ENCODE measurements at regions not wholly inside any gene's neighbourhood (a gene's known extent, or its start where the extent isn't known, plus 50 kb on each side); places are given as distances from the start of the nearest gene placed in this dataset.
"Not testable (repeated sequence)": the region's sequence is repeated elsewhere in the genome, so short reads cannot be mapped to it uniquely, and the experiment has no call there.

DNA sequence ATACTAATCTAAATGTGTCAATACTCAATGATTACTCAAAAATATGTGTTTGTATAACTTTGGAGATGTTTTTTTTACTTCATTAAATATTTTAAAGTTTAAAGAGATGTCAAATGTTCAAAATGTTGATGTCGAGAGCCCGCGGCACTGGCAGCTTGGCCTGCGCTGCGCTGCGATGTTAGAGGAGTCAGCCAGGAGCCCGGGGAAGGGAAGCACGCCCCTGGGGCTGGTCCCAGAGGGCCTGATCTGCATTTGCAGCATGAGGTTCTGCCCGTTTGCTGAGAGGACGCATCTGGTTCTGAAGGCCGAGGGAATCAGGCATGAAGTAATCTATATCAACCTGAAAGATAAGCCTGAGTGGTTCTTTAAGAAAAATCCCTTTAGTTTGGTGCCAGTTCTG is 66.4 kb upstream of the ATP2C1 start:
- H3K9me3 Mint-ChIP-seq: no peaks in the 10 kb centered on the region
- no peaks in the 10 kb centered on the region for H3K36me3 Mint-ChIP-seq (ENCODE audit: low read depth)
- H3K27ac Mint-ChIP-seq: no peak overlapping the region
- CTCF ChIA-PET: interaction anchor here (0.7 to 2.0 kb wide), 2 partner anchors 13 to 26 kb away, joined by 3 to 4 read pairs; no protein-coding TSS in a partner anchor
- no peak for DNase-seq
- intact Hi-C loops (cut with micrococcal nuclease): no loop called here
- H3K4me1 Mint-ChIP-seq (ENCODE audit: low read depth): no peaks in the 10 kb centered on the region
- H3K27me3 Mint-ChIP-seq (ENCODE audit: low read depth): no peaks in the 10 kb centered on the region
- H3K4me3 Mint-ChIP-seq: no peak overlapping the region

DNA sequence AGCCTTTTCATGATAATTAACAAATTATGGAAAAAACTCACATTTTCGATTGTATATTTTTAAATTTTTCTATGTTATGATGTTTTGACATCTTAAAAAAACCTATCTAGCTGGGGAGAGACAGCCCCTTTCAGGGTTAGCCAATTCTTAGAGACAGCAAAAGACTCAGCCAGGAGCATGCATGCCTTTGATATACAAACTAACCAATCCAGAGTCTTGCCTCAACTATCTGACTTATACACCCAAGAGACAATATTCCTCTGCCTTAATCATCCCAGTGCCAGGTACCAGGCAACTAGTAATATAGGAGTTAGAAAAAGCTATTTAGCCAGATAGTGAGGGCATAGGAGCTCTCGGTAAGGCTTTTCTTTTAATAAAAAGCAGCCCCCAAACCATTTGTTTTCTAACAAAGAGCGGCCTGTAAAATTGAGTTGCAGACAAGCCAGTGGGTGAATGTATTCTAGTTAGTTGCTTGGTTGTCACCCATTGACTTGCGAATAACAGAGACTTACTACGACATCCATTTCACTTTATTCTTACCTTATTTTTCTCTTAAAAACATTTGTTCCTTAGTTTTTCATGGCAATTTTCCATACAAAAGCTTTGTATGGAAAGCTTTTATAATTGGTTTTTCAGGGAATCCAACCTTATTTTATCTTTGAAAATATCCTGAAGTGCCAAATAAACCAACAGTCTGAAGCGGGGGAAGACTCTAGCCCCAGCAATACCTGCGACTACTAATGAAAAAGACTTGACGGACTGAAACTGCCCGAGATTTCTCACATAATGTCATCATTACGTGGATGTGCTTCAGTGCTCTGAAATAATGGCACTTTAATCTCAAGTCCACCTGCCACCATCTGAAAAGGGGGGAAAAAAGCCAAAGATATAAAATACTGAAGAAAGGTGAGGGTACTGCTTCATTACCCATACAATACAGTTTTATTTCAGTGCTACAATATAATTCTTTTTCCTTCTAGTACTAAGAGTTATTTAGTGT is 64.6 kb upstream of the ATP2C1 start:
- CTCF ChIA-PET: interaction anchor here (0.5 to 2.0 kb wide), 3 partner anchors 11 to 957 kb away, joined by 3 to 4 read pairs (median 4); no protein-coding TSS in a partner anchor
- no peaks in the 10 kb centered on the region for H3K4me1 Mint-ChIP-seq (ENCODE audit: low read depth)
- no peaks in the 10 kb centered on the region for H3K36me3 Mint-ChIP-seq (ENCODE audit: low read depth)
- intact Hi-C loops (cut with micrococcal nuclease): no loop called here
- no peak overlapping the region for H3K4me3 Mint-ChIP-seq
- DNase-seq: no peak
- H3K9me3 Mint-ChIP-seq: no peaks in the 10 kb centered on the region
- no peak overlapping the region for H3K27ac Mint-ChIP-seq
- no peaks in the 10 kb centered on the region for H3K27me3 Mint-ChIP-seq (ENCODE audit: low read depth)

DNA sequence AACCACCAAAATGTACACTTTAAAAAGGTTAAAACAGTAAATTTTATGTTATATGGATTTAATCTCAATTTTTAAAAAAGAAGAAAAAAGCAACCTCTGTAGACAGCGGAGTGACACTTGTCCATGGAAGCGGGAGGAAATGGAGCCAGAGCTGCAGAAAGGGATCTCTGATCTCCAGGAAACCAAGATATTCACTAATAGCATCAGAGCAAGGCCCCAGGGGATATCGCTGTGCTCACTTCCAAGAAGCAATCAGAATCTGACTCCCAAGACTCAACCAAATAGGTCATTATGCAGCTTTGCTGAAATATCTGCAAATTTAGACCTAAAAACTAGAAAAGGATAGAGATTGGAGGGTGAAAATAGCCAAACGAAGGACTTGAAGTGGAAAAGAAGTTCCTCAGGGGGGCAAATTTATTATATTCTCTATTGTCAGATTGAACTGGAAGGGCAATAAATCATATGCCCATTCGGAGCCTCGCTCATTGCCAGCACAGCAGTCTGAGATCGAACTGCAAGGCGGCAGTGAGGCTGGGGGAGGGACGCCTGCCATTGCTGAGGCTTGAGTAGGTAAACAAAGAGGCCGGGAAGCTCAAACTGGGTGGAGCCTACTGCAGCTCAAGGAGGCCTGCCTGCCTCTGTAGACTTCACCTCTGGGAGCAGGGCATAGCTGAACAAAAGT is 62.0 kb upstream of the ATP2C1 start:
- CTCF ChIA-PET: interaction anchor here (1.0 kb wide), 1 partner anchor 62 kb away, joined by 3 read pairs; the partner anchor contains the start of gene ATP2C1
- no peaks in the 10 kb centered on the region for H3K27me3 Mint-ChIP-seq (ENCODE audit: low read depth)
- no peaks in the 10 kb centered on the region for H3K36me3 Mint-ChIP-seq (ENCODE audit: low read depth)
- intact Hi-C loops (cut with micrococcal nuclease): no loop called here
- no peak overlapping the region for H3K27ac Mint-ChIP-seq
- H3K4me3 Mint-ChIP-seq: no peak overlapping the region
- no peaks in the 10 kb centered on the region for H3K4me1 Mint-ChIP-seq (ENCODE audit: low read depth)
- DNase-seq: no peak
- H3K9me3 Mint-ChIP-seq: no peaks in the 10 kb centered on the region

DNA sequence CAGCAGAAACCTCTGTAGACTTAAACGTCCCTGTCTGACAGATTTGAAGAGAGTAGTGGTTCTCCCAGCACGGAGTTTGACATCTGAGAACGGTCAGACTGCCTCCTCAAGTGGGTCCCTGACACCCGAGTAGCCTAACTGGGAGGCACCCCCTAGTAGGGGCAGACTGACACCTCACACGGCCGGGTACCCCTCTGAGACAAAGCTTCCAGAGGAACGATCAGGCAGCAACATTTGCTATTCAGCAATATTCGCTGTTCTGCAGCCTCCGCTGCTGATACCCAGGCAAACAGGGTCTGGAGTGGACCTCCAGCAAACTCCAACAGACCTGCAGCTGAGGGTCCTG is 61.5 kb upstream of the ATP2C1 start:
- H3K36me3 Mint-ChIP-seq (ENCODE audit: low read depth); H3K27ac Mint-ChIP-seq; CTCF ChIA-PET; H3K4me3 Mint-ChIP-seq; DNase-seq; intact Hi-C loops (cut with micrococcal nuclease); H3K27me3 Mint-ChIP-seq (ENCODE audit: low read depth); H3K9me3 Mint-ChIP-seq; H3K4me1 Mint-ChIP-seq (ENCODE audit: low read depth): not testable (repeated sequence)

DNA sequence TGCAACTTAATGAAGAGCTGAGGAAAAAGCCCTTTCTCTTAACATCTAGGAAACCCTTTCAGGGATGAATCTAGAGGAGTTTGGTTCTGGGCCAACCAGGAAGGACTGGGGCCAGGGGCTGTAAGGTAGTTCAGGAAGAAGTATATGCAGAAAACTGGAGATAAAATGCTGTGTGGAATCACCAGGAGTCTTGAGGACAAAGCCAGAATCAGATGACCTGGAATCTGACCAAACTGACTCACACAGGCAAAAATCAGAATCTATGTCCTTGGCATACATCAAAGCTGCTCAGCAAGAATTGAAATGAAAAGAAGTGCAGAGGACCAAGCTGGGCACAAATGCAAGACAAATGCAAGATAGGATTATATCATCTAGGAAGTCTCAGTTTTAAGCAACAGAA is 59.4 kb upstream of the ATP2C1 start:
- H3K9me3 Mint-ChIP-seq: no peaks in the 10 kb centered on the region
- no peaks in the 10 kb centered on the region for H3K27me3 Mint-ChIP-seq (ENCODE audit: low read depth)
- H3K27ac Mint-ChIP-seq: no peak overlapping the region
- no peaks in the 10 kb centered on the region for H3K36me3 Mint-ChIP-seq (ENCODE audit: low read depth)
- no peak for DNase-seq
- no peak overlapping the region for H3K4me3 Mint-ChIP-seq
- intact Hi-C loops (cut with micrococcal nuclease): no loop called here
- CTCF ChIA-PET: no interaction called here
- no peaks in the 10 kb centered on the region for H3K4me1 Mint-ChIP-seq (ENCODE audit: low read depth)

DNA sequence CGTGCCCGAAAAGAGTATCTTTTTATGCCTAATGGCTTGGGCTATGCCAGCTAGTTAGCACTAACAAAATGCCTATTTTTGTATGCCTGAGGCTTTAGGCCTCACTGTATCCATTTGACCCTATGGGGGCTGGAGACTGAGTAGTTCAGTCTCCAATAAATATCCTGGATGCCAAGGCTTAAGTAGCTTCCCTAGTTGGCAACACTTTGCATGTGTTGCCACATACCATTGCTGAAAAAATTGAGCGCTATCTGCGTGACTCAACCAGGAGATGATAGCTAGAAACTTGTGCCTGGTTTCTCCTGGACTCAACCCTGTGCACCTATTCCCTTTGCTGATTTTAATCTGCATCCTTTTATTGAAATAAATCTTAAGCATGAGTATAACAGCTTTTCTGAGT is 58.4 kb upstream of the ATP2C1 start:
- Mint-ChIP-seq H3K27ac (no peak overlapping the region), H3K4me3 (no peak overlapping the region), H3K36me3 (ENCODE audit: low read depth) (no peaks in the 10 kb centered on the region), H3K4me1 (ENCODE audit: low read depth) (peaks cover 5% of the 10 kb centered on the region), H3K27me3 (ENCODE audit: low read depth) (no peaks in the 10 kb centered on the region), H3K9me3 (no peaks in the 10 kb centered on the region)
- no peak for DNase-seq
- CTCF ChIA-PET: interaction anchor here (0.6 to 0.7 kb wide), 2 partner anchors 926 to 1821 kb away, joined by 3 read pairs; no protein-coding TSS in a partner anchor
- intact Hi-C loops (cut with micrococcal nuclease): no loop called here

DNA sequence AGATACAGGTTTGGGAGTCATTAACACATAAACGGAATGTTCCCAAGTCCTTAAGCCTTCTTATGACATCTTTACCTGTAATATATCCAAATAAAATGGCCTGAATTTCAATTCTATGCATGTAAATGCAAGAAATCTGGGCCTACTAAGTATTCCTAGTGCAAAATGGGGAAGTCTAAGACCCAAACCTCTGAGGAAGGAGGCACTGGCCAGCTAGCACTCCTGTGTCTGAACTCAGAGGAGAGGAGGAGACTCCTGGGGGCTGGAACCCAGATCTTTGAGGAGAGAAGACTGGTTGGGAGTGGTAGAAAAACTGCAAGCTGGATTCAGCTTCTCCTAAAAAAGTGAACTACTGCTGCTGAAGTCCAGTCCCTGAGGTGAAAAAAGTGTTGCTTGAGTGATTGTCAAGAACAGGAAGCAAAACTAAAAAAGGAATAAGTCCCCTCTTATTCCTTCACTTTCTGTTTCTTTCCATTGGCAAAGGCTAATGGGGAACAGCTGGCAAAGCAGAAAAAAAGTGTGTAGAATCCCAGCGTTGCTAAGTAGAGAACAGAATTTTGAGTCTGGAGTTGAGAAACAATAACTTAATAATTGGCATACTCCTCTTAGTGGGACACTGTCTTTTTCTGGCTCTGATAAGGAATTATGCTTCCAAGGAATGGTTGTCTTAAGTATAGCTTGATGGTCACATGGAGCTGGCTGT is 54.8 kb upstream of the ATP2C1 start:
- no peak for DNase-seq
- Mint-ChIP-seq H3K27me3 (ENCODE audit: low read depth) (peaks cover 1% of the 10 kb centered on the region), H3K4me3 (no peak overlapping the region), H3K27ac (no peak overlapping the region), H3K36me3 (ENCODE audit: low read depth) (no peaks in the 10 kb centered on the region), H3K4me1 (ENCODE audit: low read depth) (peaks cover 5% of the 10 kb centered on the region), H3K9me3 (no peaks in the 10 kb centered on the region)
- CTCF ChIA-PET: interaction anchor here (1.3 kb wide), 1 partner anchor 11 kb away, joined by 4 read pairs; no protein-coding TSS in a partner anchor
- intact Hi-C loops (cut with micrococcal nuclease): no loop called here

DNA sequence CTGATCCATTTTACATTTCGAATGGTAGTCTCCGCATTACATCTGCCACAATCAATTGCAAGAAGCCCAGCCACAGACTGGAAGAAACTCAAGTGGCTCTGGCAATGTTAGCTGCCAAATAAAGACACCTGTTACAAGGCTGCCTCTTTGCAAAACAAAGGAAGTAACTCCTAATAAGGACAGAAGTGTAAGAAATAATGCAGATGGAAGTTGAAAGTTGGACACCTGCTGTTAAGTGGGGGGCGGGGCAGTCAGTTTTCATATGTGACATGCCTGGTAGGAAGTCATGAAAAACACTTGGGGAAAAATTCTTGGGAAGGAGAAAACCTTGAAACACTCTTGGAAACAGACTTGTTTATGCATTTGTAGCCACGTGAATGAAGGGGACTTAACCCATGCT is 54.1 kb upstream of the ATP2C1 start:
- H3K27me3 Mint-ChIP-seq (ENCODE audit: low read depth): peaks cover 4% of the 10 kb centered on the region
- no peak for DNase-seq
- no peak overlapping the region for H3K27ac Mint-ChIP-seq
- CTCF ChIA-PET: interaction anchor here (1.3 to 1.6 kb wide), 2 partner anchors 10 to 11 kb away, joined by 4 read pairs; no protein-coding TSS in a partner anchor
- no peaks in the 10 kb centered on the region for H3K36me3 Mint-ChIP-seq (ENCODE audit: low read depth)
- H3K9me3 Mint-ChIP-seq: no peaks in the 10 kb centered on the region
- H3K4me3 Mint-ChIP-seq: no peak overlapping the region
- intact Hi-C loops (cut with micrococcal nuclease): no loop called here
- H3K4me1 Mint-ChIP-seq (ENCODE audit: low read depth): peaks cover 5% of the 10 kb centered on the region

DNA sequence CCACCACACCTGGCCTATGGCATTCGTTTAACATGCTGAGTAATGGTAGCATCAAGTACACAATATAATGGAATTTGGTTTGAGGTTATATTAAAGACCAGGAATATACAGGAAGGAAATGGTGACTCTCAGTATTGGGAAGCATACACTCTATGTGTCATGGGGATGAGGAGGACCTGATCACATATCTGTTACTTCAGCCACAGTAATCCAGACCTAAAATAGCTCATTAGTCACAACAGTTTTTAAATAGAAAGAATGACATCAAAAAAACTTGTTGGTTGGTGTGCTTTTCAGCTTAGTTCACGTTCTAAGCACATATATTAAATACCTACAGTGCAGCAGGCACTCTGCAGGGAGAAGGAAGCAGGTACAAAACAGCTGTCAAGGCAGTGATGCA is 52.5 kb upstream of the ATP2C1 start:
- intact Hi-C loops (cut with micrococcal nuclease): no loop called here
- Mint-ChIP-seq H3K4me3 (no peak overlapping the region), H3K9me3 (no peaks in the 10 kb centered on the region), H3K4me1 (ENCODE audit: low read depth) (peaks cover 5% of the 10 kb centered on the region), H3K27ac (no peak overlapping the region), H3K36me3 (ENCODE audit: low read depth) (no peaks in the 10 kb centered on the region), H3K27me3 (ENCODE audit: low read depth) (peaks cover 14% of the 10 kb centered on the region)
- DNase-seq: no peak
- CTCF ChIA-PET: interaction anchor here (1.6 kb wide), 1 partner anchor 13 kb away, joined by 4 read pairs; no protein-coding TSS in a partner anchor

DNA sequence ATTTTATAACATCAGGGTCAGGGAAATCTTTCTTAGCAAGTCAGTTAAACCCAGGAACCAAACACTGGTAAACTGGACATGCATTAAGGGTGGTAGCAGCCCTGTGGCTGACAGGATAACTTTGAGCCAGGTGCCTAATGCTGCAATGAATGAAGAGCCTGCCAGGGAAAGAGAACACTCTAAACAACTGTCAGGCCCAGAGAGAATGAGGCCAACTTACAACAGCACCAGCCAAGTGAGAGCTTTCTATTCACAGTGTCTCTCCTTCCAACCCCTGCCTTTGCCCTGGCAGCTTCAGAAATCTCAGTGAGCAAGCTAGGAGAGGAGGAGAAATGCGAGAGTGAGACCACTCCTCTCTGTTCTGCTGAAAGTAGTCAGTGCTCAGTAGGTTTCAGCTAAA is 50.4 kb upstream of the ATP2C1 start:
- no peak for DNase-seq
- CTCF ChIA-PET: interaction anchor here (0.7 kb wide), 1 partner anchor 73 kb away, joined by 3 read pairs; no protein-coding TSS in a partner anchor
- intact Hi-C loops (cut with micrococcal nuclease): no loop called here
- Mint-ChIP-seq H3K36me3 (ENCODE audit: low read depth) (no peaks in the 10 kb centered on the region), H3K4me1 (ENCODE audit: low read depth) (peaks cover 5% of the 10 kb centered on the region), H3K4me3 (no peak overlapping the region), H3K9me3 (no peaks in the 10 kb centered on the region), H3K27me3 (ENCODE audit: low read depth) (peaks cover 20% of the 10 kb centered on the region), H3K27ac (no peak overlapping the region)

All from activated naive CD4-positive, alpha-beta T cell treated with anti-CD3 and anti-CD28 coated beads for 36 hours (primary cell).